ENCODE measurements at regions not wholly inside any gene's neighbourhood (a gene's known extent, or its start where the extent isn't known, plus 50 kb on each side); places are given as distances from the start of the nearest gene placed in this dataset.
A peak's percentile ranks its signal among the peaks of the same experiment; 100 is the strongest.
"Not testable (repeated sequence)": the region's sequence is repeated elsewhere in the genome, so short reads cannot be mapped to it uniquely, and the experiment has no call there.

DNA sequence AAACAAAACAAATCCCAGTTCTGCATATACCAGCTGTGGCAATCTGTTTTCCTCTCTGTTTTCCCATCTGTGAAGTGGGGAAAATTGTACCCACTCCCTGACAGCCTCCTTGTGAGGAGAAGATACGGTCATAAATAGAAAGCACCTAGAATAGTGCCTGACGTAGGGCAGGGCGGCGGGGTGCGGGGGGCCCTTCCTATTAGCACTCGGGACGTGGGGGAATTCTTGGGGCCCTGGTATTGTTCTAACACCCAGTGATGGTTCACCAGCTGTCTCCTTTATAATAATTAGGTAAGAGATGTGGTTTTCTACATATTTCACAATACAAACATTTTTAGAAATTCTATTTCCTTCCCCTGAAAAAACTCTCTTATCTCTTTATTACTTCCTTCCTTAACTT is 93.4 kb downstream of the NSUN5 start:
- H3K27me3 ChIP-seq (ENCODE audit: insufficient read depth, low read length, poor library complexity, severe bottlenecking); H3K27ac Mint-ChIP-seq; CTCF ChIA-PET; POLR2A ChIA-PET; H3K4me3 Mint-ChIP-seq; H3K27ac ChIP-seq (ENCODE audit: low read depth, low read length); H3K27me3 Mint-ChIP-seq; H3K36me3 Mint-ChIP-seq; H3K4me3 ChIP-seq (ENCODE audit: low read length); H3K36me3 ChIP-seq (ENCODE audit: insufficient read depth, low read length); H3K4me1 Mint-ChIP-seq; H3K9me3 Mint-ChIP-seq; DNase-seq; H3K9me3 ChIP-seq (ENCODE audit: low read length); H3K4me1 ChIP-seq (ENCODE audit: insufficient read depth, low read length): not testable (repeated sequence)

DNA sequence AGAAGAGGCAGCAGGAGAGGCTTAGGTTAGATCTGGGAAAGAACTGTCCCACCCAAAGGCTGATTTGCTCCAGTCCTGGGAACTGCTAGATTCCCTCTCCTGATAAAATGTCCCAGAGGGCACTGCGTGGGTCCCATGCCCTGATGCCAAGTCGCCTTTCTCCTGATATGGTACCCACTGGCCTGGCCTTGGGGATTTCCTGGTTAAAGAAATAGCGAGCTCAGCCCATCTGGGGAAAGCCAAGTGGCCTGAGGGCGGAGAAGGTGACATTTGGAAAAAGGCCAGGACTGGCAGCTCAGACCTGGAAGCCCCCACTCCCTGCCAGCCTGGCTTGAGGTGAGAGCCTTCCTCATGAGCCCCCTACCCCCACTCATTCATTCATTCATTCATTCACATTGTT is 94.2 kb downstream of the NSUN5 start:
- H3K9me3 ChIP-seq (ENCODE audit: low read length); H3K9me3 Mint-ChIP-seq: not testable (repeated sequence)
- DNase-seq, result peak in 1 of 5 donors; percentile 34

DNA sequence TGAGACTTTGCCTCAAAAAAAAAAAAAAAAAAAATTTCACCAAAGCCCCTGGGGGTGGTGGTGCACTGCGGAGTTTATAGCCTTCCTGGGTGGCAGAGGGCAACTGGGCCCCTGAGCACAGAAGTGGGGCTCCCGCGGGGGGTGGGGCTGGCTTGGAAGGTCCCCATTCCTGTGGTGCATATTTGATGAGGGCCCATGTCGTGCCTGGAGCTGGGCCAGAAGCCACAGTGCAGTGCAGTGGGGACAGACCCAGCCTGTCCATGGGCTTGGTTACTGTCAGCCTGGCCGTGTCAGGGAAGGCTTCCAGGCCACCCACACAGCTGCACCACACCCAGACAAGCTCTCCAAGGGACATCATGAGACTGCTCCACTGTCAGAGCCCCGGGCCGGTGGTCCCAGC is 95.5 kb downstream of the NSUN5 start:
- H3K4me3 Mint-ChIP-seq; POLR2A ChIA-PET; CTCF ChIA-PET; H3K9me3 ChIP-seq (ENCODE audit: low read length); H3K9me3 Mint-ChIP-seq; H3K27me3 ChIP-seq (ENCODE audit: insufficient read depth, low read length, poor library complexity, severe bottlenecking); H3K36me3 ChIP-seq (ENCODE audit: insufficient read depth, low read length); H3K27me3 Mint-ChIP-seq; H3K36me3 Mint-ChIP-seq; H3K27ac ChIP-seq (ENCODE audit: low read depth, low read length); H3K4me1 Mint-ChIP-seq; H3K4me3 ChIP-seq (ENCODE audit: low read length); H3K27ac Mint-ChIP-seq; H3K4me1 ChIP-seq (ENCODE audit: insufficient read depth, low read length): not testable (repeated sequence)
- DNase-seq, result peak in 1 of 5 donors; percentile 30

More for the DNA sequence above, 94.2 kb downstream of the NSUN5 start:
- H3K4me3 ChIP-seq (ENCODE audit: low read length); H3K36me3 ChIP-seq (ENCODE audit: insufficient read depth, low read length); POLR2A ChIA-PET; H3K27ac Mint-ChIP-seq; H3K4me1 Mint-ChIP-seq; H3K36me3 Mint-ChIP-seq; CTCF ChIA-PET; H3K27me3 Mint-ChIP-seq; H3K27me3 ChIP-seq (ENCODE audit: insufficient read depth, low read length, poor library complexity, severe bottlenecking); H3K4me1 ChIP-seq (ENCODE audit: insufficient read depth, low read length); H3K27ac ChIP-seq (ENCODE audit: low read depth, low read length); H3K4me3 Mint-ChIP-seq: not testable (repeated sequence)

DNA sequence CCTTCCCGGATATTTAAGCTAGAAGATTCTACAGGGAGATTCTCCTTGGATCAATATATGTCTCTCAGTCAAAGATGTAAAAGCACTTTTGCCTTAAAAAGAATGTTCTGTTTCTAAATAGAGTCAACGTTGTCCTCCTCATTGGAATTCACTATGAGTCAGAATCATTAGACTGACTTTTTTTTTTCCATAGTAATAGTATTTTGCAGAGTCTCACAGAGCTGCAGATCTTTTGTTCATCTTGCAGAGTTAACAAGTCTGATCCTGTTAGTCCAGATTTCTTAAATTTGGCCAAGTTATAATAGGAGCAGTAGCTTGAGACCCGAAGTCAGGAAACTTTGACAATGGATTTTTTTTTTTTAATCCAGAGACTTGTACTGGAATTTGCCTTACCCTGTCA is 103.0 kb downstream of the NSUN5 start:
- H3K4me3 ChIP-seq (ENCODE audit: low read length); H3K27ac Mint-ChIP-seq; H3K9me3 ChIP-seq (ENCODE audit: low read length); H3K36me3 ChIP-seq (ENCODE audit: insufficient read depth, low read length); H3K4me1 Mint-ChIP-seq; CTCF ChIA-PET; DNase-seq; H3K27me3 ChIP-seq (ENCODE audit: insufficient read depth, low read length, poor library complexity, severe bottlenecking); H3K27ac ChIP-seq (ENCODE audit: low read depth, low read length); H3K36me3 Mint-ChIP-seq; POLR2A ChIA-PET; H3K27me3 Mint-ChIP-seq; H3K4me1 ChIP-seq (ENCODE audit: insufficient read depth, low read length); H3K4me3 Mint-ChIP-seq; H3K9me3 Mint-ChIP-seq: not testable (repeated sequence)

DNA sequence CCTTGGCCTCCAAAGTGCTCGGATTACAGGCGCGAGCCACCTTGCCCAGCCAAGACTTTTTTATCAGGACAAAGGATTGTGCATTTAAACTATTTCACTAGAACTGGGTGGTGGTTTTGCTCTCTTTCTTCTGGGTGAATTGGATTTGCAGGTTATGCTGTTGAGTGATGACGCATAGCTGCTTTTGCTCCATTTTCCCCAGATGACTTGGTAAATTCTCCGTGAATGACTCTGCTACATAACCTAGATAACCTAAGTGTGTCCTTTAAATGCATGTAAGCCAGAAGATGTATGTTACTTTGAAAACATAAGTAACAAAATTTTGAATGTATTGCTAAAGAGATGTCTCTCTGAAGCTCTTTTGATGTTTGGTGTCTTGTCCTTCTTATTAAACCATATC is 103.7 kb downstream of the NSUN5 start:
- H3K4me1 Mint-ChIP-seq; H3K4me3 Mint-ChIP-seq; CTCF ChIA-PET; H3K4me1 ChIP-seq (ENCODE audit: insufficient read depth, low read length); H3K27me3 ChIP-seq (ENCODE audit: insufficient read depth, low read length, poor library complexity, severe bottlenecking); H3K4me3 ChIP-seq (ENCODE audit: low read length); H3K36me3 ChIP-seq (ENCODE audit: insufficient read depth, low read length); H3K27ac ChIP-seq (ENCODE audit: low read depth, low read length); H3K27me3 Mint-ChIP-seq; H3K9me3 ChIP-seq (ENCODE audit: low read length); POLR2A ChIA-PET; H3K9me3 Mint-ChIP-seq; H3K36me3 Mint-ChIP-seq; DNase-seq: not testable (repeated sequence)
- H3K27ac Mint-ChIP-seq, result peak overlapping the region in 1 of 8 donors; percentile 0

DNA sequence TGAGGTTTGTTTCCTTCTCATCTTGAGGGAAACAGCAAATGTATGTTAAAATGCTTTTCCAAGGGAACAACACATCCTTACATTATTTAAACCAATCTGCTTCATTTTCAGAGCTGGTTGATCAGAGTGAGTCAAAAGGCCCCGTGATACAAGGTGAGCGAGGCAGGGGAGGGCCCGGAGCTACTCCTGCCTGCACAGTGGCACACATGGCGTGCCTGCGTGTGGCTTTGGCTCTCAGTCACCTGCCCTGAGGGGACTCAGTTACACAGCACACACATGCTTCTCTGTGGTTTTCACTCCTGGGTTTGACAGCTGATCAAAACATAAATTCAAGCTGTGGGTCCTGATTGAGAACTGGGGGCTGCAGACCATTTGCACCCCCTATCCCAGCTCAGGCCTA is 105.3 kb downstream of the NSUN5 start:
- H3K27me3 Mint-ChIP-seq; H3K27ac ChIP-seq (ENCODE audit: low read depth, low read length); CTCF ChIA-PET; DNase-seq; H3K9me3 Mint-ChIP-seq; H3K36me3 Mint-ChIP-seq; H3K27ac Mint-ChIP-seq; H3K4me1 Mint-ChIP-seq; H3K27me3 ChIP-seq (ENCODE audit: insufficient read depth, low read length, poor library complexity, severe bottlenecking); H3K4me3 ChIP-seq (ENCODE audit: low read length); POLR2A ChIA-PET; H3K4me1 ChIP-seq (ENCODE audit: insufficient read depth, low read length); H3K36me3 ChIP-seq (ENCODE audit: insufficient read depth, low read length); H3K9me3 ChIP-seq (ENCODE audit: low read length); H3K4me3 Mint-ChIP-seq: not testable (repeated sequence)

DNA sequence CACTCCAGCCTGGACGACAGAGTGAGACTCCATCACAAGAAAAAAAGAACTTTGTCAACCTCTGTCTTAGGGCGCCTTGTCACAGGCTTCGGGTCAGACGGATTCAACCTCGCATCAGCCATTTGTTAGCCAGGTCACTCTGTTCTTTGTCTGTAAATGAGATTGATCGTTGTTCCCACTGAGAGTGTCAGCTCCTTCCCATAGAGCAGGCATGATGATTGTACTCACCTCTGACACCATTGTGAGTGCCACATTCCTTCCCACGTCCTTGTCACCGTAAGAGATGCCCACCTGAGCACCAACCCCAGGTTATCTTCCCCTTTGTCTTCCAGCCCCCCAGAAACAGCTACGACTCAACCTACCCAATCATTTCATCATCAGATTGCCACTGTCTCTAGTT is 107.4 kb downstream of the NSUN5 start:
- H3K4me1 ChIP-seq (ENCODE audit: insufficient read depth, low read length); H3K4me1 Mint-ChIP-seq; H3K36me3 ChIP-seq (ENCODE audit: insufficient read depth, low read length); H3K4me3 ChIP-seq (ENCODE audit: low read length); CTCF ChIA-PET; H3K36me3 Mint-ChIP-seq; H3K27ac ChIP-seq (ENCODE audit: low read depth, low read length); POLR2A ChIA-PET; H3K27ac Mint-ChIP-seq; H3K9me3 ChIP-seq (ENCODE audit: low read length); H3K27me3 Mint-ChIP-seq; H3K9me3 Mint-ChIP-seq; H3K4me3 Mint-ChIP-seq; H3K27me3 ChIP-seq (ENCODE audit: insufficient read depth, low read length, poor library complexity, severe bottlenecking): not testable (repeated sequence)
- DNase-seq, result peak in 1 of 5 donors; percentile 5

DNA sequence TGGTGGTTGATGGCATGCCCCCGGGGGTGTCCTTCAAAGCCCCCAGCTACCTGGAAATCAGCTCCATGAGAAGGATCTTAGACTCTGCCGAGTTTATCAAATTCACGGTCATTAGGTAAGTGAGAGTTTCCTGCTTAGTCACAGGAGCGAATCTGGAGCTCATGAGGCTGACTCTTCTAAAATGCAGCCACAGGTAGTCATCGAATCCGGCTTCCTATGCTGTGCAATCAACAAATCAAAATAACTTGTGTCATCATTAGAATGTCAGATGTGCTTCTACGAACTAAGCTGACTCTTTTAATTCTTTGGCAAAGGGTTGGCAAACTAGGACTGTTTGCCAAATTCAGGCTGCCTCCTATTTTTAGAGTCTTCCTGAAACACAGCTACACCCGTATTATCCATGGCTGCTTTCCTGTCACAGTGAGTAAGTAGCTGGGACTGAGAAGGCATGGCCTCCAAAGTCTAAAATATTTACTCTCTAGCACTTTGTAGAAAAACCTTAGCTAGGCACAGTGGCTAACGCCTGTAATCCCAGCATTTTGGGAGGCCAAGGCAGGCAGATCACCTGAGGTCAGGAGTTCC is 108.0 kb downstream of the NSUN5 start:
- H3K27ac ChIP-seq (ENCODE audit: low read depth, low read length); H3K27me3 ChIP-seq (ENCODE audit: insufficient read depth, low read length, poor library complexity, severe bottlenecking); H3K9me3 Mint-ChIP-seq; H3K27me3 Mint-ChIP-seq; H3K36me3 Mint-ChIP-seq; CTCF ChIA-PET; DNase-seq; H3K4me1 ChIP-seq (ENCODE audit: insufficient read depth, low read length); POLR2A ChIA-PET; H3K4me3 Mint-ChIP-seq; H3K9me3 ChIP-seq (ENCODE audit: low read length); H3K27ac Mint-ChIP-seq; H3K4me1 Mint-ChIP-seq; H3K36me3 ChIP-seq (ENCODE audit: insufficient read depth, low read length); H3K4me3 ChIP-seq (ENCODE audit: low read length): not testable (repeated sequence)

DNA sequence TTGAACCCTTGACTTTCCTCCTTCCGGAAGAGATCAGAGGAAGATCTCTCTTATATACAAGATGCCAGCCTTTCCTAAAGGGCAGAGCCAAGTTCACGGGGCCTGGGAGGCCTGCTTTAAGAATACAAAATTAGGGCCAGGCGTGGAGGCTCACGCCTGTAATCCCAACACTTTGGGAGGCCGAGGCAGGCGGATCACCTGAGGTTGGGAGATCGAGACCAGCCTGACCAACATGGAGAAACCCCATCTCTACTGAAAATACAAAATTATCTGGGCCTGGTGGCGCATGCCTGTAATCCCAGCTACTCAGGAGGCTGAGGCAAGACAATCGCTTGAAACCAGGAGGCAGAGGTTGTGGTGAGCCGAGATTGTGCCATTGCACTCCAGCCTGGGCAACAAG is 108.2 kb upstream of the SPDYE9 start:
- H3K9me3 Mint-ChIP-seq; H3K4me1 ChIP-seq (ENCODE audit: insufficient read depth, low read length); DNase-seq; POLR2A ChIA-PET; H3K27me3 ChIP-seq (ENCODE audit: insufficient read depth, low read length, poor library complexity, severe bottlenecking); CTCF ChIA-PET; H3K4me3 ChIP-seq (ENCODE audit: low read length); H3K9me3 ChIP-seq (ENCODE audit: low read length); H3K36me3 ChIP-seq (ENCODE audit: insufficient read depth, low read length); H3K27ac Mint-ChIP-seq; H3K27ac ChIP-seq (ENCODE audit: low read depth, low read length); H3K4me1 Mint-ChIP-seq; H3K27me3 Mint-ChIP-seq; H3K4me3 Mint-ChIP-seq; H3K36me3 Mint-ChIP-seq: not testable (repeated sequence)
